Smooth muscle cell (in vitro differentiated cells): ENCODE measurements at regions not wholly inside any gene's neighbourhood (a gene's known extent, or its start where the extent isn't known, plus 50 kb on each side); places are given as distances from the start of the nearest gene placed in this dataset.

Experiments used
- DNase-seq: peaks from one replicate; lab custom pipeline; 2025; ENCODE audit not compliant: unreplicated experiment; lab: John Stamatoyannopoulos, UW
- H2AFZ ChIP-seq: fragments of 200-600 bp; sonication (generic); 2 replicates; pipeline ENCODE4 v1.6.0; 2016; ENCODE audit warnings: antibody characterized with exemption, low read depth, mild to moderate bottlenecking
- H3F3A ChIP-seq: fragments of 200-600 bp; sonication (generic); 2 replicates; pipeline ENCODE4 v1.6.0; 2017; ENCODE audit warnings: antibody characterized with exemption, low read depth
- H3K27ac ChIP-seq: fragments of 200-600 bp; sonication (generic); 2 replicates; pipeline ENCODE4 v1.5.1; 2016; ENCODE audit warnings: low read depth, mild to moderate bottlenecking
- H3K27me3 ChIP-seq: fragments of 200-600 bp; sonication (generic); 2 replicates; pipeline ENCODE4 v1.6.1; 2016; ENCODE audit warnings: low read depth, mild to moderate bottlenecking
- H3K36me3 ChIP-seq: fragments of 200-600 bp; sonication (generic); 2 replicates; pipeline ENCODE4 v1.5.1; 2016; ENCODE audit warnings: low read depth
- H3K4me1 ChIP-seq: fragments of 200-600 bp; sonication (generic); 2 replicates; pipeline ENCODE4 v1.5.1; 2016; ENCODE audit warnings: low read depth
- H3K4me2 ChIP-seq: fragments of 200-600 bp; sonication (generic); 2 replicates; pipeline ENCODE4 v1.6.0; 2016; ENCODE audit warnings: mild to moderate bottlenecking
- H3K4me3 ChIP-seq: fragments of 200-600 bp; sonication (generic); 2 replicates; pipeline ENCODE4 v1.5.1; 2016; ENCODE audit warnings: mild to moderate bottlenecking
- H3K79me2 ChIP-seq: fragments of 200-600 bp; sonication (generic); 2 replicates; pipeline ENCODE4 v1.6.0; 2016; ENCODE audit warnings: low read depth, mild to moderate bottlenecking
- H3K9ac ChIP-seq: fragments of 200-600 bp; sonication (generic); 2 replicates; pipeline ENCODE4 v1.6.0; 2016; ENCODE audit warnings: low read depth
- H3K9me3 ChIP-seq: fragments of 200-600 bp; sonication (generic); replicated peaks from 2 replicates; pipeline ENCODE4 v1.5.1; 2016; ENCODE audit warnings: low read depth
- H4K20me1 ChIP-seq: fragments of 200-600 bp; sonication (generic); 2 replicates; pipeline ENCODE4 v1.6.0; 2016; ENCODE audit warnings: low read depth
- WGBS: methylation state at CpG from one replicate; pipeline ENCODE4 v1.1.7; 2016; ENCODE audit warnings: low lambda C conversion rate; 5-methylcytosine and 5-hydroxymethylcytosine counted together
- TF ChIP-seq, protein P1 (sequence below): fragments of 200-600 bp; sonication (generic); IDR thresholded peaks from 2 replicates; pipeline ENCODE4 v1.5.1; 2017; ENCODE audit warnings: borderline replicate concordance, mild to moderate bottlenecking, antibody characterized with exemption; ENCODE audit not compliant: insufficient read depth, poor library complexity, severe bottlenecking

DNA sequence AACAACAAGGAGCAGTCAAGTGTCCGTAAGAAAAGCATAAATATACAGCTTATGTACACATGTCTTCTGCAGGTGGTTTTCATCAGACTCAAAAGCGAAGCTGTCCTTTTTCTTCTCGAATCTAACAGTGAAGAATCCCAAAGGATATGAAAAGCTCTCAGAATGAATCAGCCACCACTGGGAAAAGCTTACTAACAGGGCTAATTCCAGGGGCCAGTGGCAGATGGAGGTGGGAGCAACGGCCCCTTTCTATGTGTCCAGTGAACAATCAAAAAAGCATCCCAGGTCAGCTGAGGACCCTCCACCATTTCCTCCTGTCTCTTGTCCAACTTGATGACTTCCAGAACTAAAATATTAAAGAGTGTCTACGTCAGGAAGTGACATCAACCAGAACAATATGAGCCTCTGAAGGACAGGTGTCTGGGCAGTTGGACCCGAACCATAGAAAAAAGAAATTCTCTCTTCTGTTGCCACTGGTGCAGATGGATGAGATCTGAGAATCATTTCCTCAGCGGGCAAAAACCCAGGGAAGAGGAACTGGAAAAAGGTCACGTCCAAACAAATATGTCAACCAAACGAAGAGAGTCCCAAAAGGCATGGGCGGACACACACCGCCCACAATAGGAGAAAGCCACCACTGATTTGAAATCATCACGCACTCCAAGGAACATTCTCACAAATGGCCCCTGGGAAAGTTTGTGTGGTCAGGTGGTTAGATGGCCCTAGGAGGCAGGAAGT is 70.4 kb upstream of the TIAM1 start:
- WGBS: 86% methylated on average over 12 of the region's 12 CpGs
- H3K36me3 ChIP-seq: no peaks in the 10 kb centered on the region
- H3K27me3 ChIP-seq: no peaks in the 10 kb centered on the region
- H3K4me3 ChIP-seq: no peak overlapping the region
- no peaks in the 10 kb centered on the region for H3F3A ChIP-seq
- no peaks in the 10 kb centered on the region for H3K79me2 ChIP-seq
- no peaks in the 10 kb centered on the region for H3K9me3 ChIP-seq
- no peak overlapping the region for H3K4me2 ChIP-seq
- no peak for DNase-seq
- no peak overlapping the region for H3K27ac ChIP-seq
- H4K20me1 ChIP-seq: no peaks in the 10 kb centered on the region
- no peak overlapping the region for H3K9ac ChIP-seq
- no peaks in the 10 kb centered on the region for H3K4me1 ChIP-seq
- H2AFZ ChIP-seq: no peak overlapping the region
- TF ChIP-seq, protein P1, sequence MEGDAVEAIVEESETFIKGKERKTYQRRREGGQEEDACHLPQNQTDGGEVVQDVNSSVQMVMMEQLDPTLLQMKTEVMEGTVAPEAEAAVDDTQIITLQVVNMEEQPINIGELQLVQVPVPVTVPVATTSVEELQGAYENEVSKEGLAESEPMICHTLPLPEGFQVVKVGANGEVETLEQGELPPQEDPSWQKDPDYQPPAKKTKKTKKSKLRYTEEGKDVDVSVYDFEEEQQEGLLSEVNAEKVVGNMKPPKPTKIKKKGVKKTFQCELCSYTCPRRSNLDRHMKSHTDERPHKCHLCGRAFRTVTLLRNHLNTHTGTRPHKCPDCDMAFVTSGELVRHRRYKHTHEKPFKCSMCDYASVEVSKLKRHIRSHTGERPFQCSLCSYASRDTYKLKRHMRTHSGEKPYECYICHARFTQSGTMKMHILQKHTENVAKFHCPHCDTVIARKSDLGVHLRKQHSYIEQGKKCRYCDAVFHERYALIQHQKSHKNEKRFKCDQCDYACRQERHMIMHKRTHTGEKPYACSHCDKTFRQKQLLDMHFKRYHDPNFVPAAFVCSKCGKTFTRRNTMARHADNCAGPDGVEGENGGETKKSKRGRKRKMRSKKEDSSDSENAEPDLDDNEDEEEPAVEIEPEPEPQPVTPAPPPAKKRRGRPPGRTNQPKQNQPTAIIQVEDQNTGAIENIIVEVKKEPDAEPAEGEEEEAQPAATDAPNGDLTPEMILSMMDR: no peak

GRCh38 chr21:31413698-31414097 is 69.6 kb upstream of the TIAM1 start:
- H3K36me3 ChIP-seq: no peaks in the 10 kb centered on the region
- no peak overlapping the region for H3K4me2 ChIP-seq
- H3K4me1 ChIP-seq: no peaks in the 10 kb centered on the region
- no peak overlapping the region for H3K9ac ChIP-seq
- no peaks in the 10 kb centered on the region for H3K27me3 ChIP-seq
- H3K9me3 ChIP-seq: no peaks in the 10 kb centered on the region
- H2AFZ ChIP-seq: no peak overlapping the region
- DNase-seq: no peak
- H3K27ac ChIP-seq: no peak overlapping the region
- no peaks in the 10 kb centered on the region for H4K20me1 ChIP-seq
- TF ChIP-seq, protein P1: no peak
- WGBS: 83% methylated on average over 9 of the region's 9 CpGs
- H3K79me2 ChIP-seq: no peaks in the 10 kb centered on the region
- no peaks in the 10 kb centered on the region for H3F3A ChIP-seq
- H3K4me3 ChIP-seq: no peak overlapping the region

- no peak for DNase-seq
- no peak overlapping the region for H3K4me2 ChIP-seq
- H3K4me1 ChIP-seq: no peaks in the 10 kb centered on the region
- WGBS: 63% methylated on average over 7 of the region's 7 CpGs
- H3K9me3 ChIP-seq: no peaks in the 10 kb centered on the region
- H3K27me3 ChIP-seq: no peaks in the 10 kb centered on the region
- no peaks in the 10 kb centered on the region for H4K20me1 ChIP-seq
- TF ChIP-seq, protein P1: no peak
- H3K27ac ChIP-seq: no peak overlapping the region
- no peak overlapping the region for H2AFZ ChIP-seq
- no peak overlapping the region for H3K9ac ChIP-seq
- H3K36me3 ChIP-seq: no peaks in the 10 kb centered on the region
- H3K79me2 ChIP-seq: no peaks in the 10 kb centered on the region
- H3K4me3 ChIP-seq: no peak overlapping the region
- no peaks in the 10 kb centered on the region for H3F3A ChIP-seq
Observed at GRCh38 chr21:31410499-31411131, 66.6 kb upstream of the TIAM1 start.
